ENCODE measurements at regions not wholly inside any gene's neighbourhood (a gene's known extent, or its start where the extent isn't known, plus 50 kb on each side); places are given as distances from the start of the nearest gene placed in this dataset.

DNA sequence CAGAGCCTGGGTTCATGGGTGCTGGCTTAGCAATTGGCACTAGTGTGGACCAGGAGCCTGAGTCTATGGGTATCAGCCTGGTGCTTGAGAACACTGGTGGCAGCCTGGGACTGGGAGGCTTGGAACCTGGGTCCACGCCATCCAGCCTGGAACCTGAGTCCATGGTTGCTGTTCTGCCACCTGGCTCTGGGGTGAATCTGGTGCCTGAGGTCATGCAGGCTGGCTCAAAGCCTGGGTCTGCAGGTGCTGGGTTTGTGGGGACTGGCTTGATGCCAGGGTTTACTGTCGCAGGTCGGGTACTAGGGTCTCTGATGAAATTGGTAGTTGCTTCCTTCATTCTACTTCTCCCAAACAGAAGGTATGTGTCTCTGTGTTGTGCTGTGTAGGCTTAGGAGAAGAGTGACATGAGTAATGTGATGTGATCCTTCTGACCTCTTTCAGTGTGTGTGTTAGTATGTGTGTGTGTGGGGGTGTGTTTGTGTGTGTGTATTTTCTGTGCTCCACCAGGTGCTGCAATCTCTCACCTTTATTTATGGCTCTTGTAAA, 517.0 kb upstream of the EPHA5 start:
- H3K36me3 ChIP-seq (replicated peaks; ENCODE audit: insufficient read depth, low read length) = no peaks in the 10 kb centered on the region
- H3F3A ChIP-seq (ENCODE audit: insufficient read depth, low read length) = no peaks in the 10 kb centered on the region
- H3K9ac ChIP-seq (ENCODE audit: low read length) = no peak overlapping the region
- DNase-seq = no peak
- H3K4me2 ChIP-seq (ENCODE audit: low read depth, low read length) = no peak overlapping the region
- no peaks in the 10 kb centered on the region for H3K27me3 ChIP-seq (replicated peaks; ENCODE audit: insufficient read depth, low read length)
- no peaks in the 10 kb centered on the region for H3K9me2 ChIP-seq (replicated peaks; ENCODE audit: insufficient read depth, low read length)
- no peaks in the 10 kb centered on the region for H3K4me1 ChIP-seq (ENCODE audit: low read length)
- H2AFZ ChIP-seq (ENCODE audit: low read length) = no peak overlapping the region
- no peak overlapping the region for H3K4me3 ChIP-seq (ENCODE audit: low read length)
- H3K9me3 ChIP-seq (replicated peaks; ENCODE audit: insufficient read depth, low read length) = no peaks in the 10 kb centered on the region
- no peak for TF ChIP-seq CTCF (IDR thresholded peaks at IDR 0.05; ENCODE audit: low read length)
- no peak for TF ChIP-seq EZH2phosphoT487 (IDR thresholded peaks at IDR 0.05; ENCODE audit: low read length)
- TF ChIP-seq EZH2 (optimal IDR thresholded peaks at IDR 0.05; ENCODE audit: low read depth, low read length) = no peak
- no peaks in the 10 kb centered on the region for H3K79me2 ChIP-seq (ENCODE audit: low read length)
- no peaks in the 10 kb centered on the region for H4K20me1 ChIP-seq (ENCODE audit: insufficient read depth, low read length)
- H3K27ac ChIP-seq (ENCODE audit: low read length) = no peak overlapping the region

DNA sequence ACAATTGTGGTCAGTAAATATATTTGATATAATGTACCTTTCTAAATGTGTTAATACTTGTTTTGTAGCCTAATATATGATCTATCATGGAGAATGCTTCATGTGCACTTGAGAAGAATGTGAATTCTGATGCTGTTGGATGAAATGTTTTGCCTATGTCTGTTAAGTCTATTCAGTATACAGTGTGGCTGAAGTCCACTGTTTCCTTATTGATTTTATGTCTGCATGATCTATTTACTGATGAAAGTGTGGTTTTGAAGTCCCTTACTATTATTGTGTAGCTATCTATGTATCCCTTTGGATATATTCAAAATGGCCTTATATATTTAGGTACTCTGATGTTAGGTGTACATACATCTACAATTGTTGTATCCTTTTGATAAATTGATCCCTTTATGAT, 515.8 kb upstream of the EPHA5 start:
- no peak for DNase-seq
- Histone ChIP-seq H3K4me3 (ENCODE audit: low read length) (no peak overlapping the region), H3K9me3 (replicated peaks; ENCODE audit: insufficient read depth, low read length) (no peaks in the 10 kb centered on the region), H3K9me2 (replicated peaks; ENCODE audit: insufficient read depth, low read length) (no peaks in the 10 kb centered on the region), H3K36me3 (replicated peaks; ENCODE audit: insufficient read depth, low read length) (no peaks in the 10 kb centered on the region), H3K27ac (ENCODE audit: low read length) (no peak overlapping the region), H2AFZ (ENCODE audit: low read length) (no peak overlapping the region), H3K9ac (ENCODE audit: low read length) (no peak overlapping the region), H3K79me2 (ENCODE audit: low read length) (no peaks in the 10 kb centered on the region), H3F3A (ENCODE audit: insufficient read depth, low read length) (no peaks in the 10 kb centered on the region), H3K27me3 (replicated peaks; ENCODE audit: insufficient read depth, low read length) (no peaks in the 10 kb centered on the region), H3K4me2 (ENCODE audit: low read depth, low read length) (no peak overlapping the region), H4K20me1 (ENCODE audit: insufficient read depth, low read length) (no peaks in the 10 kb centered on the region), H3K4me1 (ENCODE audit: low read length) (no peaks in the 10 kb centered on the region)
- no peak for TF ChIP-seq CTCF (IDR thresholded peaks at IDR 0.05; ENCODE audit: low read length)
- no peak for TF ChIP-seq EZH2phosphoT487 (IDR thresholded peaks at IDR 0.05; ENCODE audit: low read length)
- no peak for TF ChIP-seq EZH2 (optimal IDR thresholded peaks at IDR 0.05; ENCODE audit: low read depth, low read length)

DNA sequence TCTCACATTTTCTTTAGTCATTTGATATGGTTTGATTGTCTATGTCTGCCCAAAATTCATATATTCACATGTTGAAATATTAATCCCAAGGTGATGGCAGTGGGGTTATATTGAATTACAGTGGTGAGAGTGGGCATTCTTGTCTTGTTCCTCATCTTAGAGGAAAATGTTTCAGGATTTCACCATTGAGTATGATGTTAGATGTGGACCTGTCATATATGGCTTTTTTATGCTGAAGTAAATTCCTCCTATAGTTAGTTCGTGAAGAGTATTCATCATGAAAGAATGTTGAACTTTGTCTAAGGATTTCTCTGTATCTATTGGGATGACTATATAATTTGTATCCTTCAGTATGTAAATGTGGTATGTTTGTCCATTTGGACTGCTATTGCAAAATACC, 512.3 kb upstream of the EPHA5 start:
- Histone ChIP-seq H3K4me3 (ENCODE audit: low read length) (no peak overlapping the region), H3K27me3 (replicated peaks; ENCODE audit: insufficient read depth, low read length) (no peaks in the 10 kb centered on the region), H3K4me1 (ENCODE audit: low read length) (no peaks in the 10 kb centered on the region), H3K36me3 (replicated peaks; ENCODE audit: insufficient read depth, low read length) (no peaks in the 10 kb centered on the region), H3K4me2 (ENCODE audit: low read depth, low read length) (no peak overlapping the region), H4K20me1 (ENCODE audit: insufficient read depth, low read length) (no peaks in the 10 kb centered on the region), H3K9ac (ENCODE audit: low read length) (no peak overlapping the region), H3K27ac (ENCODE audit: low read length) (no peak overlapping the region), H3K9me2 (replicated peaks; ENCODE audit: insufficient read depth, low read length) (no peaks in the 10 kb centered on the region), H2AFZ (ENCODE audit: low read length) (no peak overlapping the region), H3K9me3 (replicated peaks; ENCODE audit: insufficient read depth, low read length) (no peaks in the 10 kb centered on the region), H3K79me2 (ENCODE audit: low read length) (no peaks in the 10 kb centered on the region), H3F3A (ENCODE audit: insufficient read depth, low read length) (no peaks in the 10 kb centered on the region)
- TF ChIP-seq CTCF (IDR thresholded peaks at IDR 0.05; ENCODE audit: low read length) (no peak), EZH2 (optimal IDR thresholded peaks at IDR 0.05; ENCODE audit: low read depth, low read length) (no peak), EZH2phosphoT487 (IDR thresholded peaks at IDR 0.05; ENCODE audit: low read length) (no peak)
- DNase-seq = no peak

Measured in MM.1S (cell line).